HEK293 (cell line): ENCODE measurements at regions not wholly inside any gene's neighbourhood (a gene's known extent, or its start where the extent isn't known, plus 50 kb on each side); places are given as distances from the start of the nearest gene placed in this dataset.

Source experiments
- CTCF ChIA-PET: fragments of 350-600 bp; formaldehyde crosslinking; extraction: SDS; loops from one replicate; lab custom pipeline; 2021; ENCODE audit warnings: antibody characterized with exemption; lab: Yijun Ruan, JAX
- POLR2A ChIA-PET: fragments of 300-600 bp; formaldehyde crosslinking; extraction: SDS; loops from one replicate; lab custom pipeline; 2020; ENCODE audit warnings: antibody characterized with exemption, inconsistent platforms; lab: Yijun Ruan, JAX
- H3K27ac ChIP-seq: fragments of 200-500 bp; sonication (Bioruptor generic); 2 replicates; pipeline ENCODE4 v1.5.1; 2014; ENCODE audit warnings: low read depth, low read length, control low read depth, inconsistent platforms; ENCODE audit errors: extremely low read depth
- H3K36me3 ChIP-seq, 2 experiments: fragments of 200-500 bp in 1 of 2; sonication (Bioruptor generic) in 1 of 2; 1 replicate in 1 of 2; 2 replicates in 1 of 2; pipeline ENCODE4 v1.5.1; 2014 to 2017; ENCODE audit warnings: inconsistent platforms in 2 of 2, low read length in 2 of 2; ENCODE audit not compliant: control insufficient read depth in 2 of 2, insufficient read depth in 1 of 2
- H3K4me1 ChIP-seq: fragments of 200-500 bp; sonication (Bioruptor generic); 2 replicates; pipeline ENCODE4 v1.5.1; 2014; ENCODE audit warnings: mild to moderate bottlenecking, low read length, inconsistent platforms; ENCODE audit not compliant: control insufficient read depth, insufficient read depth
- H3K4me3 ChIP-seq: 2 replicates; pipeline ENCODE4 v1.5.1; 2011; ENCODE audit warnings: low read depth, mild to moderate bottlenecking, control low read depth, low read length, moderate library complexity
- H3K9me3 ChIP-seq: fragments of 200-500 bp; sonication (Bioruptor generic); 2 replicates; pipeline ENCODE4 v1.5.1; 2014; ENCODE audit warnings: low read depth, low read length, inconsistent platforms; ENCODE audit not compliant: control insufficient read depth, insufficient read depth
- KLF16 ChIP-seq: fragments of 450-650 bp; formaldehyde crosslinking; IDR thresholded peaks from 2 replicates; pipeline ENCODE4 v1.5.1; 2017; ENCODE audit warnings: missing biosample characterization, missing genetic modification characterization
- KLF7 ChIP-seq: fragments of 450-650 bp; formaldehyde crosslinking; IDR thresholded peaks from 2 replicates; pipeline ENCODE4 v1.5.1; 2016; ENCODE audit warnings: missing biosample characterization, missing genetic modification characterization, borderline replicate concordance
- ZBTB8A ChIP-seq: fragments of 450-650 bp; formaldehyde crosslinking; IDR thresholded peaks from 2 replicates; pipeline ENCODE4 v1.5.1; 2016; ENCODE audit warnings: missing biosample characterization, missing genetic modification characterization
- ZNF23 ChIP-seq: fragments of 450-650 bp; formaldehyde crosslinking; IDR thresholded peaks from 2 replicates; pipeline ENCODE4 v1.5.1; 2016; ENCODE audit warnings: missing biosample characterization, missing genetic modification characterization, borderline replicate concordance
- ZNF292 ChIP-seq: fragments of 450-650 bp; formaldehyde crosslinking; IDR thresholded peaks from 2 replicates; pipeline ENCODE4 v1.5.1; 2016; ENCODE audit warnings: low read depth, missing biosample characterization, missing genetic modification characterization, borderline replicate concordance
- ZNF391 ChIP-seq: fragments of 450-650 bp; formaldehyde crosslinking; IDR thresholded peaks from 2 replicates; pipeline ENCODE4 v1.5.1; 2016; ENCODE audit warnings: low read depth, missing biosample characterization, missing genetic modification characterization, borderline replicate concordance
- ZNF501 ChIP-seq: fragments of 450-650 bp; formaldehyde crosslinking; IDR thresholded peaks from 2 replicates; pipeline ENCODE4 v1.5.1; 2016; ENCODE audit warnings: missing biosample characterization, missing genetic modification characterization
- ZNF558 ChIP-seq: fragments of 450-650 bp; formaldehyde crosslinking; IDR thresholded peaks from 2 replicates; pipeline ENCODE4 v1.5.1; 2016; ENCODE audit warnings: missing biosample characterization, missing genetic modification characterization
- ZNF701 ChIP-seq: fragments of 450-650 bp; formaldehyde crosslinking; IDR thresholded peaks from 2 replicates; pipeline ENCODE4 v1.5.1; 2016; ENCODE audit warnings: missing biosample characterization, missing genetic modification characterization
- ZNF785 ChIP-seq: fragments of 450-650 bp; formaldehyde crosslinking; IDR thresholded peaks from 2 replicates; pipeline ENCODE4 v1.5.1; 2016; ENCODE audit warnings: missing biosample characterization, missing genetic modification characterization
- TF ChIP-seq, protein P1 (sequence below): fragments of 450-650 bp; formaldehyde crosslinking; IDR thresholded peaks from 2 replicates; pipeline ENCODE4 v1.5.1; 2016; ENCODE audit warnings: missing biosample characterization, missing genetic modification characterization
- TF ChIP-seq, protein P2 (sequence below): fragments of 450-650 bp; formaldehyde crosslinking; IDR thresholded peaks from 2 replicates; pipeline ENCODE4 v1.5.1; 2016; ENCODE audit warnings: missing biosample characterization, missing genetic modification characterization
- TF ChIP-seq, protein P3 (sequence below): fragments of 450-650 bp; formaldehyde crosslinking; IDR thresholded peaks from 2 replicates; pipeline ENCODE4 v1.5.1; 2016; ENCODE audit warnings: missing biosample characterization, missing genetic modification characterization
- TF ChIP-seq, protein P4 (sequence below): fragments of 450-650 bp; formaldehyde crosslinking; IDR thresholded peaks from 2 replicates; pipeline ENCODE4 v1.5.1; 2016; ENCODE audit warnings: missing biosample characterization, missing genetic modification characterization
- TF ChIP-seq, protein P5 (sequence below): fragments of 450-650 bp; formaldehyde crosslinking; conservative IDR thresholded peaks from 2 replicates; pipeline ENCODE4 v1.5.1; 2016; ENCODE audit warnings: low read depth, missing biosample characterization, missing genetic modification characterization

DNA sequence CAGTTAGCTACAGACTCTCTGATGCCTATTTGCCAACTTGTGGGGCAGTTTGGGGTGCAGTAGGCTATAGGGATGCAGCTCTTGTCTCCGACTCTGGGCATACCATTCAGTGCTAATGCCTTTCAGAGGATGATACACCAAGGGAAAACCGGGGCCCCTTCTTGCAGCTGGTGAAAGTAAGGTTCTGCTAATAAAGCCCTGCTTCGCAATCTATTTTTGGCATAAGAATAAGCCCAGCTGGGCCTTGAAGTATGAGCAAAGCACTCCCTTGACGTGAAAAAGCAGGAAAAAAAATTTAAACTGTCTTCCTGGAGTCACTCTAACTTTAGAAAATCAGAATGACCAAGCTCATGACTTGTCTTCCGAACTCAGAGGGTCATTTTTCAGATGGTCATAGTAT, 124.1 kb upstream of the RBM19 start (continued):
- TF ChIP-seq, protein P1, sequence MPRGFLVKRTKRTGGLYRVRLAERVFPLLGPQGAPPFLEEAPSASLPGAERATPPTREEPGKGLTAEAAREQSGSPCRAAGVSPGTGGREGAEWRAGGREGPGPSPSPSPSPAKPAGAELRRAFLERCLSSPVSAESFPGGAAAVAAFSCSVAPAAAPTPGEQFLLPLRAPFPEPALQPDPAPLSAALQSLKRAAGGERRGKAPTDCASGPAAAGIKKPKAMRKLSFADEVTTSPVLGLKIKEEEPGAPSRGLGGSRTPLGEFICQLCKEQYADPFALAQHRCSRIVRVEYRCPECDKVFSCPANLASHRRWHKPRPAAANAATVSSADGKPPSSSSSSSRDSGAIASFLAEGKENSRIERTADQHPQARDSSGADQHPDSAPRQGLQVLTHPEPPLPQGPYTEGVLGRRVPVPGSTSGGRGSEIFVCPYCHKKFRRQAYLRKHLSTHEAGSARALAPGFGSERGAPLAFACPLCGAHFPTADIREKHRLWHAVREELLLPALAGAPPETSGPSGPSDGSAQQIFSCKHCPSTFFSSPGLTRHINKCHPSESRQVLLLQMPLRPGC (tag by site-specific recombination): no peak
- TF ChIP-seq KLF7 (tag by site-specific recombination) (no peak), ZNF23 (tag by site-specific recombination) (no peak), KLF16 (no peak), ZNF785 (tag by site-specific recombination) (no peak)
- TF ChIP-seq, protein P2, sequence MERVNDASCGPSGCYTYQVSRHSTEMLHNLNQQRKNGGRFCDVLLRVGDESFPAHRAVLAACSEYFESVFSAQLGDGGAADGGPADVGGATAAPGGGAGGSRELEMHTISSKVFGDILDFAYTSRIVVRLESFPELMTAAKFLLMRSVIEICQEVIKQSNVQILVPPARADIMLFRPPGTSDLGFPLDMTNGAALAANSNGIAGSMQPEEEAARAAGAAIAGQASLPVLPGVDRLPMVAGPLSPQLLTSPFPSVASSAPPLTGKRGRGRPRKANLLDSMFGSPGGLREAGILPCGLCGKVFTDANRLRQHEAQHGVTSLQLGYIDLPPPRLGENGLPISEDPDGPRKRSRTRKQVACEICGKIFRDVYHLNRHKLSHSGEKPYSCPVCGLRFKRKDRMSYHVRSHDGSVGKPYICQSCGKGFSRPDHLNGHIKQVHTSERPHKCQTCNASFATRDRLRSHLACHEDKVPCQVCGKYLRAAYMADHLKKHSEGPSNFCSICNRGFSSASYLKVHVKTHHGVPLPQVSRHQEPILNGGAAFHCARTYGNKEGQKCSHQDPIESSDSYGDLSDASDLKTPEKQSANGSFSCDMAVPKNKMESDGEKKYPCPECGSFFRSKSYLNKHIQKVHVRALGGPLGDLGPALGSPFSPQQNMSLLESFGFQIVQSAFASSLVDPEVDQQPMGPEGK (tag by site-specific recombination): no peak
- TF ChIP-seq, protein P3, sequence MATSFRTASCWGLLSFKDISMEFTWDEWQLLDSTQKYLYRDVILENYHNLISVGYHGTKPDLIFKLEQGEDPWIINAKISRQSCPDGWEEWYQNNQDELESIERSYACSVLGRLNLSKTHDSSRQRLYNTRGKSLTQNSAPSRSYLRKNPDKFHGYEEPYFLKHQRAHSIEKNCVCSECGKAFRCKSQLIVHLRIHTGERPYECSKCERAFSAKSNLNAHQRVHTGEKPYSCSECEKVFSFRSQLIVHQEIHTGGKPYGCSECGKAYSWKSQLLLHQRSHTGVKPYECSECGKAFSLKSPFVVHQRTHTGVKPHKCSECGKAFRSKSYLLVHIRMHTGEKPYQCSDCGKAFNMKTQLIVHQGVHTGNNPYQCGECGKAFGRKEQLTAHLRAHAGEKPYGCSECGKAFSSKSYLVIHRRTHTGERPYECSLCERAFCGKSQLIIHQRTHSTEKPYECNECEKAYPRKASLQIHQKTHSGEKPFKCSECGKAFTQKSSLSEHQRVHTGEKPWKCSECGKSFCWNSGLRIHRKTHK (tag by site-specific recombination): no peak

DNA sequence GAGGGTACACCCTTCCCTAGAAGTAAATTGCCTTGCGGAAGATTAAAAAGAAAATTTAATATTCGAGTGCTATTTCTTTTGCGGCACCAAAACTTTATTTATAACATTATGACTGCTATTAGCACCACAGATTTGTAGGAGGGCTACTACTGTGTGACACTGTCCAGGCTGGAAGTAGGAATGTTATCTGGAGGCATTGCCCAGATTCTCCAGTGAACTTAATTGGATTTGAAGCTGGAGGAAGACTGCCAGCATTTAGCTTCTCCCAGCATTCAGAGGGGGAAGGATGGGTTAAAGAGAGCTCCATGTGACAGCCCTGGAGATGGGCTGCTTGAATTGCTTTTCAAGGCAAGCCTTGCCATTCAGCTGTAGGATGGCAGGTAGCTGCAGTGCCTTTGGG, 107.0 kb upstream of the RBM19 start:
- no peak overlapping the region for H3K27ac ChIP-seq
- H3K36me3 ChIP-seq: no peaks in the 10 kb centered on the region
- H3K4me3 ChIP-seq: no peak overlapping the region
- no peaks in the 10 kb centered on the region for H3K9me3 ChIP-seq
- POLR2A ChIA-PET: no interaction called here
- no peaks in the 10 kb centered on the region for H3K4me1 ChIP-seq
- CTCF ChIA-PET: interaction anchor here (0.6 kb wide), 1 partner anchor 297 kb away, joined by 3 read pairs; no protein-coding TSS in a partner anchor
- TF ChIP-seq ZNF701 (no peak), ZNF558 (no peak), ZNF501 (tag by site-specific recombination) (no peak), ZNF292 (tag by site-specific recombination) (no peak), ZNF391 (tag by site-specific recombination) (no peak), ZNF23 (tag by site-specific recombination) (no peak), ZBTB8A (tag by site-specific recombination) (no peak)
- TF ChIP-seq, protein P4, sequence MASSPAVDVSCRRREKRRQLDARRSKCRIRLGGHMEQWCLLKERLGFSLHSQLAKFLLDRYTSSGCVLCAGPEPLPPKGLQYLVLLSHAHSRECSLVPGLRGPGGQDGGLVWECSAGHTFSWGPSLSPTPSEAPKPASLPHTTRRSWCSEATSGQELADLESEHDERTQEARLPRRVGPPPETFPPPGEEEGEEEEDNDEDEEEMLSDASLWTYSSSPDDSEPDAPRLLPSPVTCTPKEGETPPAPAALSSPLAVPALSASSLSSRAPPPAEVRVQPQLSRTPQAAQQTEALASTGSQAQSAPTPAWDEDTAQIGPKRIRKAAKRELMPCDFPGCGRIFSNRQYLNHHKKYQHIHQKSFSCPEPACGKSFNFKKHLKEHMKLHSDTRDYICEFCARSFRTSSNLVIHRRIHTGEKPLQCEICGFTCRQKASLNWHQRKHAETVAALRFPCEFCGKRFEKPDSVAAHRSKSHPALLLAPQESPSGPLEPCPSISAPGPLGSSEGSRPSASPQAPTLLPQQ (tag by site-specific recombination): no peak
- TF ChIP-seq, protein P5, sequence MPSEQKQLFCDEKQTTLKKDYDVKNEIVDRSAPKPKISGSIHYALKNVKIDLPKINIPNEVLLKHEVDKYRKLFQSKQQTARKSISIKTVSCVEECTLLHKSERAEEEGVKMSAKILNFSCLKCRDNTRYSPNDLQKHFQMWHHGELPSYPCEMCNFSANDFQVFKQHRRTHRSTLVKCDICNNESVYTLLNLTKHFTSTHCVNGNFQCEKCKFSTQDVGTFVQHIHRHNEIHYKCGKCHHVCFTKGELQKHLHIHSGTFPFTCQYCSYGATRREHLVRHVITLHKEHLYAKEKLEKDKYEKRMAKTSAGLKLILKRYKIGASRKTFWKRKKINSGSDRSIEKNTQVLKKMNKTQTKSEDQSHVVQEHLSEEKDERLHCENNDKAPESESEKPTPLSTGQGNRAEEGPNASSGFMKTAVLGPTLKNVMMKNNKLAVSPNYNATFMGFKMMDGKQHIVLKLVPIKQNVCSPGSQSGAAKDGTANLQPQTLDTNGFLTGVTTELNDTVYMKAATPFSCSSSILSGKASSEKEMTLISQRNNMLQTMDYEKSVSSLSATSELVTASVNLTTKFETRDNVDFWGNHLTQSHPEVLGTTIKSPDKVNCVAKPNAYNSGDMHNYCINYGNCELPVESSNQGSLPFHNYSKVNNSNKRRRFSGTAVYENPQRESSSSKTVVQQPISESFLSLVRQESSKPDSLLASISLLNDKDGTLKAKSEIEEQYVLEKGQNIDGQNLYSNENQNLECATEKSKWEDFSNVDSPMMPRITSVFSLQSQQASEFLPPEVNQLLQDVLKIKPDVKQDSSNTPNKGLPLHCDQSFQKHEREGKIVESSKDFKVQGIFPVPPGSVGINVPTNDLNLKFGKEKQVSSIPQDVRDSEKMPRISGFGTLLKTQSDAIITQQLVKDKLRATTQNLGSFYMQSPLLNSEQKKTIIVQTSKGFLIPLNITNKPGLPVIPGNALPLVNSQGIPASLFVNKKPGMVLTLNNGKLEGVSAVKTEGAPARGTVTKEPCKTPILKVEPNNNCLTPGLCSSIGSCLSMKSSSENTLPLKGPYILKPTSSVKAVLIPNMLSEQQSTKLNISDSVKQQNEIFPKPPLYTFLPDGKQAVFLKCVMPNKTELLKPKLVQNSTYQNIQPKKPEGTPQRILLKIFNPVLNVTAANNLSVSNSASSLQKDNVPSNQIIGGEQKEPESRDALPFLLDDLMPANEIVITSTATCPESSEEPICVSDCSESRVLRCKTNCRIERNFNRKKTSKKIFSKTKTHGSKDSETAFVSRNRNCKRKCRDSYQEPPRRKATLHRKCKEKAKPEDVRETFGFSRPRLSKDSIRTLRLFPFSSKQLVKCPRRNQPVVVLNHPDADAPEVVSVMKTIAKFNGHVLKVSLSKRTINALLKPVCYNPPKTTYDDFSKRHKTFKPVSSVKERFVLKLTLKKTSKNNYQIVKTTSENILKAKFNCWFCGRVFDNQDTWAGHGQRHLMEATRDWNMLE: no peak
- TF ChIP-seq, all 188 proteins: peak for 0
